Neural progenitor cell (in vitro differentiated cells): ENCODE measurements at regions not wholly inside any gene's neighbourhood (a gene's known extent, or its start where the extent isn't known, plus 50 kb on each side); places are given as distances from the start of the nearest gene placed in this dataset.

Source experiments
- CTCF ChIP-seq: fragments of 200-600 bp; sonication (generic); IDR thresholded peaks from 2 replicates; pipeline ENCODE4 v1.5.1; 2017; ENCODE audit warnings: antibody characterized with exemption, mild to moderate bottlenecking
- EZH2 ChIP-seq: fragments of 200-600 bp; sonication (generic); IDR thresholded peaks from 2 replicates; pipeline ENCODE4 v1.6.1; 2017; ENCODE audit warnings: antibody characterized with exemption, mild to moderate bottlenecking, moderate library complexity
- EZH2phosphoT487 ChIP-seq: fragments of 200-600 bp; sonication (generic); IDR thresholded peaks from 2 replicates; pipeline ENCODE4 v1.6.1; 2017; ENCODE audit warnings: antibody characterized with exemption

GRCh38 chr9:119688547-119688946 is 319.3 kb upstream of the BRINP1 start:
- TF ChIP-seq CTCF (no peak), EZH2 (no peak), EZH2phosphoT487 (no peak)
